SIG-M5 treated with dmso at 0.1 percent for 504 hours (cell line): ENCODE measurements at regions not wholly inside any gene's neighbourhood (a gene's known extent, or its start where the extent isn't known, plus 50 kb on each side); places are given as distances from the start of the nearest gene placed in this dataset.
"Not testable (repeated sequence)": the region's sequence is repeated elsewhere in the genome, so short reads cannot be mapped to it uniquely, and the experiment has no call there.

Experiments used
- DNase-seq: peaks from one replicate; lab custom pipeline; 2025; ENCODE audit not compliant: unreplicated experiment; lab: John Stamatoyannopoulos, UW

GRCh38 chr6:22349051-22349450 is 52.2 kb upstream of the PRL start:
- DNase-seq = no peak

DNA sequence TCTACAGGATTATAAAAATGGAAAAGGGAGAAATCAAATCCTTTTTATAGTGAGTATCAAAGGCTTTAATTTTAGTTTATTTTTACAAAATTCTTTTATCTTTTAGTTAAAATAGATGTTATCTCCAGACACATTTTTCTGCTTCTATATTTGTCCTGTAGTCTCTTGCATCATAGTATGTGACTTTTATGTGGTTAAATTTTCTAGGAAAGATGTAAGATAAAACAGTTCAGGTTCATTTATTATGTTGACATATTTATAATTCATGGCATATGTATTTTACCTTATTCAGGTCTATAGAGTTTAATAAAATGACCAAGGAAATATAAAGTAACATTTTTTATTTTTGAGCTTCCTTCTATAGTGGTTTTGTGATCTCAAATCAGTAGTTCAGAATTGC is 52.7 kb upstream of the PRL start:
- no peak for DNase-seq

DNA sequence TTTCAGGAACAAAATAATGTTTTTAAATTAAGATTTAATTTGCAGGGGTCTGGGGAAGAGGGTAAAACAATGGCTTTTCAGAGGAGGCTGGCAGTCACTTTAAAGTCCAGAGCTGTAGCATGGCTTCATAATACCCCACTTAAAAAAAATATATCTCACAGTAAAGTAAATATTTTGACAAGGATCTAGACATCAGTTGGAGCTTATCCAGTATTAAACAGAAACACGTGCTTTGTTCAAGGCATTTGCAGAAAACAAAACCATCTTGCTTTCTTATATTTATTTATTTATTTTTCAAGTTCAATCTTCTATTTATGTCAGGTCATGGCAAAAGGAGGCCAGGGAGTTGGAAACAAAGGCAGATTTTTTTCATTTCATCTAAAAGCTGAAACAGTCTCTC is 53.3 kb upstream of the PRL start:
- DNase-seq = no peak

DNA sequence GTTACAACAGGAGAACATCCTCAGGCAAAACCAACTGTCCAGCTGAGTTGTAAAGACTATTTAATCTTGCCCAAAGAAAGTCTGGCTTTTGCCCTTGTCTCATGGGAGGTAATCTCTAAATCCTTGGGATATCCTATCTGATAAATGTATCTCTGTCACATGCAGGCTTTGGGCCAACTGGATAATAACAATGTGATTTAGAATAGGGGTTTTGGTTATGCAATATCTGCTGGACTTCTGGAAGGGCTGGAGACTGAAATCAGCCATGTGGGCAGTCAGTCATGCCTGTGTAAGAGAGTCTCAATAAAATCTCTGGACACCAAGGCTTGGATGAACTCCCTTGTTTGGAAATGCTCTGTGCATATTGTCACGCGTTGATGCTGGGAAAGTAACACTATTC is 56.3 kb upstream of the PRL start:
- no peak for DNase-seq

GRCh38 chr6:22356362-22356940 is 59.6 kb upstream of the PRL start:
- DNase-seq = no peak

GRCh38 chr6:22357724-22358189 is 60.9 kb upstream of the PRL start:
- no peak for DNase-seq

DNA sequence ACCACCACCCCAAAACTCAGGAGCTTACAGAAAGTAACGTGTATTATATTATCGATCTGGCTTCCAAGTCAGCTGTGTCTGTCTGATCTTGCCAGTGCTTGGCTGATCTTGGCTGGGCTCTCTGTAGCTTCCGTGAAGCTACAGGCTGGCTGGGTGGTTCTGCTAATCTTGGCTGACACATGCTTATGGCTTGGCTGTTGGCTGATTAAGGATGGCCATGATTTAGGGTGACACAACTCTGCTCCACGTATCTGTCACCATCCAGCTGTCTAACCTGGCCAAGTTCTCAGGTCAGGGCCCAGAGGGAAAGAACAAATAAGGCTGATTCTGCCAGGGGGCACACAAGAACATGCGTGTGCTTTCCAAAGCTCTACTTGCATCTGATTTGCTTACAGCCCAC is 64.7 kb upstream of the PRL start:
- no peak for DNase-seq

DNA sequence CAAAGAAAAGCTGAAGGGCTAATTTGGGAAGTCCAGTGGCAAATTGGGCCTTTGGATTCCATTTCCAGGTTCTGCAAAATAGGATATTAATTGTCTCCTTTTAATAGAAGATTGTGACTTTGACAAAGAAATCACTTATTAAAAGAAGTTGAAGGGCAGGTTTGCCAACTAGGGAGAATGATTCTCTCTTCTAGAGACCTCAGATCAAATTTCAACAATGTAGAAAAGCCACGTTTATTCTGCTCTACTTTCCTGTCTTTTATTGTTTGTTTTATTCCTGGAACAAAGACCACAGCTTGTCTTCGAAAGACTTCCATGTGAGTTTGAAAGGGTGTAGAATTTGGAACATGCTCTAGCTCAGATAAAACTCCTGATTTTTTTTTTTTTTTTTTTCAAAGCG is 65.5 kb upstream of the PRL start:
- DNase-seq = no peak

GRCh38 chr6:22363166-22363713 is 66.4 kb upstream of the PRL start:
- DNase-seq = peak; percentile 34

DNA sequence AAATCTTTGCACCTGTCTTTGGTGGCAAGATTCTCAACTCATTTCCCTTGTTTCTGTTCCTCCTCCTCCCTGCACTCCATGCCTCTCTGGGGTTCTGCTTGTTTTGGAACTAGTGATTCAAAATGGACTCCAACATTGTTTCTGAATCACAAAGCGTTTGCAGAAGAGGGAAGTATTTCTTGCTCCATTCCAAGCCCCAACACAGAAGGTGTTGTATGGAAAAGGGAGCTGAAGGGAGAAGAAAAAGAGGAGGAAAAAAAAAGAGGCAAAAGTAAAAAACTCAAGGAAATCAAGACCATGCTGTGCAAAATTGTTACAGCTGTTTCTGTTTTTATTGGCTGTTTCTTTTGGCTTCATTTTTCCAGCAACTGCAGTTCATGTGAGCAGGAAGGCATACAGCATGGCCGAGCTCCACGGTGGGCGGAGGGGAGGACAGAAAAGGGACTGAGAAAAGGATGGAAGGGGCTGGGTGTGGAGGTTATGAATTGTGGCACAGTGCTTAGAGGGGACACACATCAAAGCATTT is 66.9 kb upstream of the PRL start:
- no peak for DNase-seq

DNA sequence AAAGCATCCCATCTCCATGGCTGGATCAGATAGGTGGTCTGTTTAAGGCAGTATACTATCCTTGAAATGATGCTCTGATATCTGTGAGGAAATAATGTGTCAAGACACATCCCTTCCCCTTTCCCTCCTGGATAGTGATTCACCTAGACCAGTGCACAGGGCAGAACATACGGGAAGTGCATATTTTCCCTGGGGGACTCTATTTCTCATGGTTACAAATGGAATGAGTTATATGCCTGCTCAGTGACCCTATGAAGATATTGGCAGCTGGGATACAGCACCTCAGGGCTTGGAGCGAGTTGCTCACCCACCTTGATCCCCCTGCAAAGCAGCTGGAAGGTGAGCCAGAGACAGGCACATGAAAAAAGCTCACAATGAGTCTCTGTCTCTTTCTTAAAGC is 67.5 kb upstream of the PRL start:
- no peak for DNase-seq

DNA sequence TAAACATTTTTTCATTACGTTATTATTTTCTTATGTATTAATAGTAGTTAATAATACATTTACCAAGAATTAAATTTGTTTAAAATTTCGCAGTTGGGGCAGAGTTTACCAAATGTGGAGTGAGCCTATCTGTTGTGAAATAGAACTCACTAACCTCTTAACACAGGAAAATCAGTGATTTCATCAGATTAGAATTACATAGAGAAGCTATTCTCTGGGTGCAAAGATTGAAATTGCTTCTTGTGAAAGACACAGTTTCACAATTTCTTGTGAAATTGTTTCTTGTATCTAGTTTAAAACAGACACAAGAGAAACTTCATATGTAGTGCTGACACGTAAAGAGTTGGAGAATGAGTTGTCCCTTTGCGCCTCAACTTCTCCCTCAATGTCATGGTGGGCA is 69.4 kb upstream of the PRL start:
- DNase-seq = peak; percentile 72

GRCh38 chr6:22367346-22367745 is 70.5 kb upstream of the PRL start:
- DNase-seq = no peak

- no peak for DNase-seq
Observed at GRCh38 chr6:22368794-22369193, 72.0 kb upstream of the PRL start.

DNA sequence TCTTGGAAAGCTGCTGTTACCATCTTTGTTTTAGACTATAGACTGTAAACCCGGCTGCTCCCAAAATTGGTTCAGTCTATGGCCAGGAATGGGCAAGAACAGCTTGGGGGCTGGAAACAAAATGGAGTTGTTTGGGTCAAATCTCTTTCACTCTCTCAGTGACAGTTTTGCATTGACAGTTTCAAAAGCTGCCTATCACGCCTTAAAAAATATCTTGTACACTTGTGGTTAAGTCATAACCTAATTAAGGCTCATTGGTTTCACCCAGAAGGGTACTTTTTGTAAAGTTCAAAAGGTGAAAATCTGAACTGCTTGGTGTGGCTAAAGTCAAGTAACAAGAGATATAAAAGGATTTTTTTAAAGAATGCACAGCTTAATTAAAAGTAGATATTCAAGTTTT is 76.1 kb upstream of the PRL start:
- DNase-seq = no peak

DNA sequence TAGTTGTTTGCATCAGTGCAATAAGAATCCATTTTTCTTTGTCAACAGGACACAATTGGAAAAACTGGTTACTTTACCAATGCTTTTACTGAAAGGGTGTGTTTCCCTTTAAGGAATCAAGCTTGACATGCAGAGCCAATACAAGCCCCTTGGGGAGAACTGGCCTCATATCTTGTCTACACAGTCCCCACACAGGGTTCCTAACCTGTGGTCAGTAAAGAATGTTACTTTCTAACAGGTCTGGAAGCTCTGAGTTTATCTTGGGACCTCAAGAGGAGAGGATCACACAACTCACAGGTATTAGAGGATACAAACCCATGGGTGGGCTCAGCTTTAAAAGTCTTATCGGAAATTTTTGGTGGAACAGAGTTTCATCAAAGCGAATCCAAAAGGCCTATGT is 78.1 kb upstream of the PRL start:
- DNase-seq = not testable (repeated sequence)

GRCh38 chr6:22376293-22376692 is 79.5 kb upstream of the PRL start:
- not testable (repeated sequence) for DNase-seq

DNA sequence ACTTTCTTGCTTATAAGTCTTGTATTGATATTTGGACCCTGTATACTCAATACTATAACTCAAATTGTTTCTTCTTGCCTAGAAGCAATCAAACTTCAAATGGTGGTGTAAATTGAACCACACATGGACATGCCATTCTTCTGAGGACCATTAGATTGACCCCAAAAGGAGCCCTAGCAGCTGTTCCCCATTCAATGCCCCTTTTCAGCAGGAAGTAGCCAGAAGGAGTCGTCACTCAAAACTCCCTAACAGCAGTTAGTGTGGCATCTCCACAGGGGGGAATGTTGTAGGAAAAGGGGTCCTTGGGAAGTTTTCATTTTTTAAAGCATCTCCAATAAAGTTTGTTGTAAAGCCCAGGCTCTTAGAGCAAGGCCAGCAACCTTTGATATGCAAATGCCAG is 81.7 kb upstream of the PRL start:
- DNase-seq = not testable (repeated sequence)

GRCh38 chr6:22380236-22380635 is 83.4 kb upstream of the PRL start:
- DNase-seq = no peak

GRCh38 chr6:22381845-22382544 is 85.2 kb upstream of the PRL start:
- no peak for DNase-seq

DNA sequence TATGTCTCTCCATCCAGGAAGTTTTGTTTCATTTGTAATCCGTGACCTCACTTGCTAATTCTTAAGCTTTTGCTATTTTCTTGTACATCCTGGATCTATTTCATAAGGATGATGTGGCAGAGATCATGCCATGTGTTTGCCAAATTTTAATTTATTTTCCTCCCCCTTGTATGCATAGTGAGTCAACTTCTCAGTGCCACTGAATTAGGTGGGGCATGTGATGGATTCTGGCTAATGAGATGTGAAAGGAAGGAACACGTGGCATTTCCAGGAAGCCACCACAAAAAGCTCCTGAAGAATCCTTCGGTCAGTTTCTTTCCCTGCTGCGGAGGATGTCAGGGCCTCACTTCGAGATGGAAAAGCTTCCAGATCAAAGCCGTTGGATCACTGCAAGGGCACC is 86.2 kb upstream of the PRL start:
- DNase-seq = no peak

DNA sequence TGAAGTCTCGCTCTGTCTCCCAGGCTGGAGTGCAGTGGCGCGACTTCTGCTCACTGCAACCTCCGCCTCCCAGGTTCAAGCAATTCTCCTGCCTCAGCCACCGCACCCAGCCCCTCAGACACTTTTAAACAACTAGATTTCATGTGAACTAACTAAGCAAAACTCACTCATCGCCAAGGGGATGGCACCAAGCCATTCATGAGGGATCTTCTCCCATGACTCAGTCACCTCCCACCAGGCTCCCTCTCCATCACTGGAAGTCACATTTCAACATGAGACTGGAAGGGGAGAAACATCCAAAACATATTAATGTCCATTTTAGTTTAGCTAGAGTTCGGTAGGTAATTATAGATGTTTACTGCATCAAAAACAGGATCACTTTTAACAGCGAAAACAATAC is 95.9 kb upstream of the PRL start:
- no peak for DNase-seq

DNA sequence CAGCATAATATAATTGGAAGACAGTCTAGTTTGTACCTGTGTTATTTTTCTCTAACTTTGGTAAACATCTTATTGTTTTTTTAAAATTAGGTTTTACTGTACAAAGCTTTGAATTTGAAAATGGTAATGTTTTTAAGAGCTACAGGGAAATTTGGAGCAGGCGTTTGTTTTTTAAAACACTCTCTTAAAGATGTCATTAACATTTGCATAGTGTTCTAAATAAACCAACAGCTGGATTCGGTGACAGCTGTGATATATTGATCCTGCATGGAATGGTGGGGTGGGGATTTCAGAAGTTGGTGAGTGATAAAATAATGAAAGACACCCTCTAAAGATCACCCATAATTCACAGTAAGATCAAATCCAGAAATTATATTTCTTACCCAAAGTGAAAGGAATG is 97.9 kb upstream of the PRL start:
- DNase-seq = no peak
